Upper lobe of left lung (tissue), 6 donors: ENCODE measurements at regions not wholly inside any gene's neighbourhood (a gene's known extent, or its start where the extent isn't known, plus 50 kb on each side); places are given as distances from the start of the nearest gene placed in this dataset.
A peak's percentile ranks its signal among the peaks of the same experiment; 100 is the strongest.
"Not testable (repeated sequence)": the region's sequence is repeated elsewhere in the genome, so short reads cannot be mapped to it uniquely, and the experiment has no call there.

ENCODE experiments used
- ATAC-seq, 2 donors: fragments of 200-7000 bp; cut with Tn5 transposase; one replicate each; pipeline ENCODE4 v1.9.1; 2022; ENCODE audit warnings: mild to moderate bottlenecking in 2 of 2, moderate library complexity in 2 of 2; ENCODE audit not compliant: low FRiP score in 2 of 2
- DNase-seq, 2 donors: peaks; one replicate each; pipeline ENCODE4 v3.0.0-alpha.2; 2019 to 2020
- H3K27ac ChIP-seq, 4 donors: fragments of 200-600 bp; sonication (generic); one replicate each; pipeline ENCODE4 v1.5.1; 2016 to 2019
- H3K27me3 ChIP-seq, 4 donors: fragments of 200-600 bp; sonication (generic); one replicate each; pipeline ENCODE4 v1.5.1; 2017 to 2019
- H3K36me3 ChIP-seq, 4 donors: fragments of 200-600 bp; sonication (generic); one replicate each; pipeline ENCODE4 v1.5.1; 2016 to 2019
- H3K4me1 ChIP-seq, 4 donors: fragments of 200-600 bp; sonication (generic); one replicate each; pipeline ENCODE4 v1.5.1; 2018 to 2019
- H3K4me3 ChIP-seq, 4 donors: fragments of 200-600 bp; sonication (generic); one replicate each; pipeline ENCODE4 v1.5.1; 2017 to 2019; ENCODE audit warnings: mild to moderate bottlenecking in 2 of 4, moderate library complexity in 1 of 4
- H3K9me3 ChIP-seq, 4 donors: fragments of 200-600 bp; sonication (generic); one replicate each; pipeline ENCODE4 v1.5.1; 2018 to 2019
- CTCF ChIP-seq, 6 experiments: fragments of 450-650 bp in 4 of 6; fragments of 200-600 bp in 2 of 6; sonication (generic) in 2 of 6; IDR thresholded peaks; one replicate each; pipeline ENCODE4 v1.5.1; 2016 to 2019; ENCODE audit warnings: antibody characterized with exemption in 6 of 6
- EP300 ChIP-seq, 4 donors: sonication (generic); formaldehyde crosslinking; IDR thresholded peaks; one replicate each; pipeline ENCODE4 v1.5.1; 2017; ENCODE audit warnings: antibody characterized with exemption in 4 of 4, control low read depth in 2 of 4
- POLR2A ChIP-seq, 4 donors: fragments of 450-650 bp; IDR thresholded peaks; one replicate each; pipeline ENCODE4 v1.5.1; 2016 to 2017; ENCODE audit warnings: antibody characterized with exemption in 4 of 4, mild to moderate bottlenecking in 2 of 4
- POLR2AphosphoS5 ChIP-seq, 2 donors: sonication (generic); formaldehyde crosslinking; IDR thresholded peaks; one replicate each; pipeline ENCODE4 v1.5.1; 2017; ENCODE audit warnings: antibody characterized with exemption in 2 of 2
- WGBS, 2 donors: methylation state at CpG; one replicate each; pipeline ENCODE4 v1.1.5; 2017 to 2018; 5-methylcytosine and 5-hydroxymethylcytosine counted together
- donor health status: DM: no; HTN: no; CAD: no; lungs with moderate emphysema.
- donor health status: DM: no; HTN: yes; CAD: no; lungs with severe emphysema.

- WGBS, 2 donors, result 63 to 66% methylated on average over 4 of the region's 4 CpGs
Measured at GRCh38 chr10:3923033-3923432, 138.0 kb upstream of the KLF6 start.

GRCh38 chr10:3919709-3920308 lies 134.8 kb upstream of the KLF6 start:
- H3K9me3 ChIP-seq, result no peaks in the 10 kb centered on the region
- TF ChIP-seq CTCF (IDR thresholded peaks at IDR 0.05) (no peak), EP300 (IDR thresholded peaks at IDR 0.05) (no peak), POLR2AphosphoS5 (IDR thresholded peaks at IDR 0.05) (no peak), POLR2A (IDR thresholded peaks at IDR 0.05) (no peak)
- no peak for ATAC-seq
- WGBS, 2 donors, result 58 to 65% methylated on average over 3 of the region's 3 CpGs
- no peak for DNase-seq
- no peaks in the 10 kb centered on the region for H3K27me3 ChIP-seq
- no peak overlapping the region for H3K27ac ChIP-seq
- H3K36me3 ChIP-seq, result no peaks in the 10 kb centered on the region
- no peak overlapping the region for H3K4me3 ChIP-seq
- H3K4me1 ChIP-seq, result peaks cover 0 to 4% (median 0%) of the 10 kb centered on the region in 4 donors

More at GRCh38 chr10:3923033-3923432, 138.0 kb upstream of the KLF6 start:
- H3K36me3 ChIP-seq, result no peaks in the 10 kb centered on the region
- H3K4me3 ChIP-seq, result no peak overlapping the region
- no peaks in the 10 kb centered on the region for H3K9me3 ChIP-seq
- H3K27me3 ChIP-seq, result no peaks in the 10 kb centered on the region
- ATAC-seq (no peak), DNase-seq (no peak)
- no peak overlapping the region for H3K27ac ChIP-seq
- TF ChIP-seq POLR2AphosphoS5 (IDR thresholded peaks at IDR 0.05), result no peak
- TF ChIP-seq CTCF (IDR thresholded peaks at IDR 0.05), result no peak
- TF ChIP-seq POLR2A (IDR thresholded peaks at IDR 0.05), result no peak
- H3K4me1 ChIP-seq, result peaks cover 0 to 4% (median 0%) of the 10 kb centered on the region in 4 donors

GRCh38 chr10:3917392-3917791 lies 132.4 kb upstream of the KLF6 start:
- WGBS, 2 donors, result 82 to 83% methylated on average over 6 of the region's 6 CpGs
- not testable (repeated sequence) for H3K27ac ChIP-seq, H3K36me3 ChIP-seq, H3K4me1 ChIP-seq, ATAC-seq, H3K27me3 ChIP-seq, H3K4me3 ChIP-seq, H3K9me3 ChIP-seq, DNase-seq

GRCh38 chr10:3914733-3915132 lies 129.7 kb upstream of the KLF6 start:
- ATAC-seq (peak in 1 of 2 donors; percentile 12), DNase-seq (no peak)
- Histone ChIP-seq H3K4me3 (no peak overlapping the region), H3K27me3 (no peaks in the 10 kb centered on the region), H3K36me3 (no peaks in the 10 kb centered on the region), H3K9me3 (no peaks in the 10 kb centered on the region), H3K27ac (no peak overlapping the region), H3K4me1 (peaks cover 0 to 3% (median 0%) of the 10 kb centered on the region in 4 donors)
- TF ChIP-seq POLR2A (IDR thresholded peaks at IDR 0.05), result no peak
- TF ChIP-seq CTCF (IDR thresholded peaks at IDR 0.05), result no peak
- no peak for TF ChIP-seq POLR2AphosphoS5 (IDR thresholded peaks at IDR 0.05)
- no peak for TF ChIP-seq EP300 (IDR thresholded peaks at IDR 0.05)
- WGBS, 2 donors, result 61 to 71% methylated on average over 3 to 5 of the region's 5 CpGs

GRCh38 chr10:3911713-3912442 lies 126.9 kb upstream of the KLF6 start:
- WGBS, 2 donors, result 72% methylated on average over 13 of the region's 13 CpGs
- H3K27ac ChIP-seq, result no peak overlapping the region
- peaks cover 0 to 3% (median 1%) of the 10 kb centered on the region in 4 donors for H3K4me1 ChIP-seq
- H3K27me3 ChIP-seq, result no peaks in the 10 kb centered on the region
- ATAC-seq (no peak), DNase-seq (no peak)
- no peak overlapping the region for H3K4me3 ChIP-seq
- no peaks in the 10 kb centered on the region for H3K9me3 ChIP-seq
- TF ChIP-seq CTCF (IDR thresholded peaks at IDR 0.05) (no peak), POLR2AphosphoS5 (IDR thresholded peaks at IDR 0.05) (no peak), EP300 (IDR thresholded peaks at IDR 0.05) (no peak), POLR2A (IDR thresholded peaks at IDR 0.05) (no peak)
- H3K36me3 ChIP-seq, result no peaks in the 10 kb centered on the region
